Stimulated activated CD8-positive, alpha-beta memory T cell treated with anti-CD3 and anti-CD28 coated beads, Interleukin-15, amount 100 ng/mL, for 48 hours (primary cell): ENCODE measurements at regions not wholly inside any gene's neighbourhood (a gene's known extent, or its start where the extent isn't known, plus 50 kb on each side); places are given as distances from the start of the nearest gene placed in this dataset.

Experiments
- DNase-seq, 2 donors: peaks; one replicate each; pipeline ENCODE4 v3.0.0-alpha.2; 2020; ENCODE audit warnings: low read depth in 2 of 2

DNA sequence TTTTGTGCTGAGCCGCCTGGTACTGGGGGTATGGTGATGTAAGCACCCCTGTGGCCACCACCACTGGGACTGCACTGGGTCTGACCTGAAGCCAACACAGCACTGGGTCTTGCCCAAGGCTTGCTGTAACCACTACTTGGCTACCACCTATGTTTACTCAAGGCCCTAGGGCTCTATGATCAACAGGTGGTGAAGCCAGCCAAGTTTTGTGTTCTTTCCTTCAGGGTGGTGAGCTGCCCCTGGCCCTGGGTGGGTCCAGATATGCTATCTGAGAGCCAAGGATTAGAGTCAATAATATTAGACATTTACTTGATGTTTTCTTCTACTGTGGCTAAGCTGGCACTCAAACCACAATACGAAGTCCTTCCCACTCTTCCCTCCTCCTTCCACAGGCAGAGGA is 55.1 kb upstream of the PAGE4 start:
- DNase-seq: no peak

GRCh38 chrX:49767236-49767635 is 61.9 kb upstream of the PAGE4 start:
- no peak for DNase-seq

GRCh38 chrX:49762175-49762720 is 66.5 kb upstream of the PAGE1 start:
- DNase-seq: no peak

DNA sequence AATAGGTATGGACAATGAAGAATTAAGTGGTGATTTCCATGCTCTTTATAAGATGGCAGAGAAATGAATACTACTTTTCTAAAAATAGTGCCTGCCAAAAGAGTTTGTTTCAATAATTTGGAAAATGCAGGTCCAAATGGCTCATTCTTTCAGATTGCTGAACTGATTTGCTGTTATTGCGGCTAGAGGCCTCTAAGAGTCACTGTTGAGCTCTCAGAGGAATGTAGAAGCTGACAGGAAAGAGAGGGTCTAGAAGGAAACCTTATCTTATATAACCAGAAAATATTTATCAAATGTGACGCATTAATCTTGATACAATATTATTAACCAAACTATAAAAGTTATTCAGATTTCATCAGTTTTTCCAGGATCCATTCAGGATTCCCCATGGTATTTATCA is 65.7 kb upstream of the PAGE1 start:
- no peak for DNase-seq

DNA sequence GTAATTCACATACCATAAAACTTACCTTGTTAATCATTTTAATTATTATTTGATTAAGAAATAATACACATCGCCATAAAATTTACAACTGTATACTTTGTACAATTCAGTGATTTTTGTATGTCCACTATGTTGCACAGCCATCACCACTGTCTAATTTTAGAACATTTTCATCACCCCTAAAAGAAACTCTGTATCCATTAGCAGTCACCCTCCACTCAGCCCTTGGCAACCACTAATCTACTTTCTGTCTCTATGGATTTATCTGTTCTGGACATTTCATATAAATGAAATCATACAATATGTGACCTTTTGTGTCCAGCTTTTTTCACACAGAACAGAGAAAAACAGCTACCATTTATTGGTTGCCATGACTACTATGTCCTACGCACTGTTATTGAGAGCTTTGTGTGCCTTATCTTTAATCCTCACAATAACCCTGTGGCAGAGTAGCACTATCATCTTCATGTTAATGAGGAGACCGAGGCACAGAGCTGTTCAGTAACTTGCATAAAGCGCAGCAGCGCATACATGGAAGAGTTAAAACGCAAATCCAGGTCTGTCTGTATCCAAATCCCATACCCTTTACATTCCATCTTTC is 64.6 kb upstream of the PAGE1 start:
- no peak for DNase-seq

GRCh38 chrX:49756692-49757091 is 60.9 kb upstream of the PAGE1 start:
- DNase-seq: no peak

- DNase-seq: peak; percentile 8 to 14
Measured at GRCh38 chrX:49754233-49754857, 58.6 kb upstream of the PAGE1 start.

GRCh38 chrX:49753691-49754090 is 57.9 kb upstream of the PAGE1 start:
- DNase-seq: no peak

- DNase-seq: no peak
Measured at GRCh38 chrX:49748211-49748956, 52.6 kb upstream of the PAGE1 start.

DNA sequence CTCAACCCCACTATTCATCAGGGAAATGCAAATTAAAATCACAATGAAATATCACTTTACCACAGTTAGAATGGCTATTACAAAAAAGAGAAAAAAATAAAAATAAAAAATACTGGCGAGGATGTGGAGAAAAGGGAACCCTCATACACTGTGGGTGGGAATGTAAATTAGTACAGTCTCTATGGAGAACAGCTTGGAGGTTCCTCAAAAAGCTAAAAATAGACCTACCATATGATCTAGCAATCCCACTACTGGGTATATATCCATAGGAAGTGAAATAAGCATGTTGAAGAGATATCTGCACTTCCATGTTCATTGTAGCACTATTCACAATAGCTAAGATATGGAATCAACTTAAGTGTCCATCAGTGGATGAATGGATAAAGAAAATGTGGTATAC is 50.5 kb upstream of the PAGE1 start:
- DNase-seq: no peak
